Left ventricle myocardium inferior (tissue), 1 donor: ENCODE measurements at regions not wholly inside any gene's neighbourhood (a gene's known extent, or its start where the extent isn't known, plus 50 kb on each side); places are given as distances from the start of the nearest gene placed in this dataset.

ENCODE experiments used
- DNase-seq: peaks from one replicate; pipeline ENCODE4 v3.0.0-alpha.2; 2020
- H3K27ac ChIP-seq: fragments of 200-600 bp; replicated peaks from 2 replicates; pipeline ENCODE4 v1.8.0; 2021
- H3K27me3 ChIP-seq: fragments of 200-600 bp; 2 replicates; pipeline ENCODE4 v1.8.0; 2021; ENCODE audit warnings: low read depth
- H3K36me3 ChIP-seq: fragments of 200-600 bp; 2 replicates; pipeline ENCODE4 v1.8.0; 2021
- H3K4me1 ChIP-seq: fragments of 200-600 bp; 2 replicates; pipeline ENCODE4 v1.8.0; 2021
- H3K4me3 ChIP-seq: fragments of 200-600 bp; 2 replicates; pipeline ENCODE4 v1.8.0; 2021; ENCODE audit warnings: mild to moderate bottlenecking, moderate library complexity
- H3K9me3 ChIP-seq: fragments of 200-600 bp; replicated peaks from 2 replicates; pipeline ENCODE4 v1.8.0; 2021
- CTCF ChIP-seq: fragments of 200-600 bp; IDR thresholded peaks from 2 replicates; pipeline ENCODE4 v1.8.0; 2021; ENCODE audit warnings: antibody characterized with exemption, mild to moderate bottlenecking, borderline replicate concordance
- intact Hi-C: fragments of 100-400 bp; cut with micrococcal nuclease; formaldehyde crosslinking; loops from one replicate; pipeline ENCODE4 v1.11.0; 2022
- donor health status: DM: no; HTN: yes; CAD: no; lungs with severe emphysema.

- TF ChIP-seq CTCF: no peak
- no peaks in the 10 kb centered on the region for H3K27me3 ChIP-seq
- no peaks in the 10 kb centered on the region for H3K36me3 ChIP-seq
- no peak overlapping the region for H3K27ac ChIP-seq
- H3K4me3 ChIP-seq: no peak overlapping the region
- intact Hi-C loops: no loop called here
- no peaks in the 10 kb centered on the region for H3K4me1 ChIP-seq
- H3K9me3 ChIP-seq: no peaks in the 10 kb centered on the region
- DNase-seq: no peak
Measured at GRCh38 chrX:98114021-98114420, 1230.3 kb downstream of the RPA4 start.

GRCh38 chrX:98141466-98141865 is 1257.8 kb downstream of the RPA4 start:
- intact Hi-C loops: no loop called here
- Histone ChIP-seq H3K4me3 (no peak overlapping the region), H3K27me3 (no peaks in the 10 kb centered on the region), H3K9me3 (no peaks in the 10 kb centered on the region), H3K36me3 (no peaks in the 10 kb centered on the region), H3K27ac (no peak overlapping the region), H3K4me1 (no peaks in the 10 kb centered on the region)
- no peak for TF ChIP-seq CTCF
- DNase-seq: no peak

GRCh38 chrX:98191003-98191402 is 1307.3 kb downstream of the RPA4 start:
- intact Hi-C loops: no loop called here
- H3K27me3 ChIP-seq: no peaks in the 10 kb centered on the region
- H3K36me3 ChIP-seq: no peaks in the 10 kb centered on the region
- H3K9me3 ChIP-seq: no peaks in the 10 kb centered on the region
- H3K4me1 ChIP-seq: no peaks in the 10 kb centered on the region
- no peak overlapping the region for H3K27ac ChIP-seq
- DNase-seq: no peak
- H3K4me3 ChIP-seq: no peak overlapping the region
- no peak for TF ChIP-seq CTCF

GRCh38 chrX:98194036-98194435 is 1310.3 kb downstream of the RPA4 start:
- Histone ChIP-seq H3K4me3 (no peak overlapping the region), H3K9me3 (no peaks in the 10 kb centered on the region), H3K4me1 (no peaks in the 10 kb centered on the region), H3K27ac (no peak overlapping the region), H3K27me3 (no peaks in the 10 kb centered on the region), H3K36me3 (no peaks in the 10 kb centered on the region)
- no peak for DNase-seq
- TF ChIP-seq CTCF: no peak
- intact Hi-C loops: no loop called here

- no peaks in the 10 kb centered on the region for H3K36me3 ChIP-seq
- no peak for TF ChIP-seq CTCF
- no peak for DNase-seq
- no peaks in the 10 kb centered on the region for H3K4me1 ChIP-seq
- intact Hi-C loops: no loop called here
- H3K27me3 ChIP-seq: no peaks in the 10 kb centered on the region
- no peak overlapping the region for H3K27ac ChIP-seq
- H3K9me3 ChIP-seq: no peaks in the 10 kb centered on the region
- no peak overlapping the region for H3K4me3 ChIP-seq
Measured at GRCh38 chrX:98203800-98204199, 1320.1 kb downstream of the RPA4 start.

- Histone ChIP-seq H3K27ac (no peak overlapping the region), H3K36me3 (no peaks in the 10 kb centered on the region), H3K4me1 (no peaks in the 10 kb centered on the region), H3K9me3 (no peaks in the 10 kb centered on the region), H3K27me3 (no peaks in the 10 kb centered on the region), H3K4me3 (no peak overlapping the region)
- intact Hi-C loops: no loop called here
- no peak for TF ChIP-seq CTCF
- DNase-seq: no peak
Measured at GRCh38 chrX:98207947-98208346, 1324.2 kb downstream of the RPA4 start.
